WTC11 (cell line): ENCODE measurements at regions not wholly inside any gene's neighbourhood (a gene's known extent, or its start where the extent isn't known, plus 50 kb on each side); places are given as distances from the start of the nearest gene placed in this dataset.

ENCODE experiments used
- FOXJ3 ChIP-seq: sonication (generic); formaldehyde crosslinking; IDR thresholded peaks from 2 replicates; pipeline ENCODE4 v1.9.0; 2021; ENCODE audit warnings: missing genetic modification reagents, mild to moderate bottlenecking, borderline replicate concordance
- NR3C1 ChIP-seq: sonication (generic); formaldehyde crosslinking; conservative IDR thresholded peaks from 2 replicates; pipeline ENCODE4 v1.8.1; 2023; ENCODE audit warnings: low read depth, mild to moderate bottlenecking, missing genetic modification reagents
- ZNF317 ChIP-seq: sonication (generic); formaldehyde crosslinking; IDR thresholded peaks from 2 replicates; pipeline ENCODE4 v1.8.1; 2023; ENCODE audit warnings: low read depth, mild to moderate bottlenecking, moderate library complexity, missing genetic modification reagents, borderline replicate concordance
- TF ChIP-seq, protein P1 (sequence below): sonication (generic); formaldehyde crosslinking; IDR thresholded peaks from 2 replicates; pipeline ENCODE4 v1.8.1; 2022; ENCODE audit warnings: low read depth, missing genetic modification reagents, borderline replicate concordance
- TF ChIP-seq, protein P2 (sequence below): fragments of 200-600 bp; IDR thresholded peaks from 2 replicates; pipeline ENCODE4 v1.8.0; 2022; ENCODE audit warnings: antibody characterized with exemption
- TF ChIP-seq, protein P3 (sequence below): sonication (generic); formaldehyde crosslinking; IDR thresholded peaks from 2 replicates; pipeline ENCODE4 v1.8.1; 2023; ENCODE audit warnings: mild to moderate bottlenecking, missing genetic modification reagents
- TF ChIP-seq, protein P4 (sequence below): sonication (generic); formaldehyde crosslinking; IDR thresholded peaks from 2 replicates; pipeline ENCODE4 v1.8.0; 2022; ENCODE audit warnings: missing genetic modification reagents

- TF ChIP-seq, protein P1, sequence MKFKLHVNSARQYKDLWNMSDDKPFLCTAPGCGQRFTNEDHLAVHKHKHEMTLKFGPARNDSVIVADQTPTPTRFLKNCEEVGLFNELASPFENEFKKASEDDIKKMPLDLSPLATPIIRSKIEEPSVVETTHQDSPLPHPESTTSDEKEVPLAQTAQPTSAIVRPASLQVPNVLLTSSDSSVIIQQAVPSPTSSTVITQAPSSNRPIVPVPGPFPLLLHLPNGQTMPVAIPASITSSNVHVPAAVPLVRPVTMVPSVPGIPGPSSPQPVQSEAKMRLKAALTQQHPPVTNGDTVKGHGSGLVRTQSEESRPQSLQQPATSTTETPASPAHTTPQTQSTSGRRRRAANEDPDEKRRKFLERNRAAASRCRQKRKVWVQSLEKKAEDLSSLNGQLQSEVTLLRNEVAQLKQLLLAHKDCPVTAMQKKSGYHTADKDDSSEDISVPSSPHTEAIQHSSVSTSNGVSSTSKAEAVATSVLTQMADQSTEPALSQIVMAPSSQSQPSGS = no peak
- TF ChIP-seq, protein P2, sequence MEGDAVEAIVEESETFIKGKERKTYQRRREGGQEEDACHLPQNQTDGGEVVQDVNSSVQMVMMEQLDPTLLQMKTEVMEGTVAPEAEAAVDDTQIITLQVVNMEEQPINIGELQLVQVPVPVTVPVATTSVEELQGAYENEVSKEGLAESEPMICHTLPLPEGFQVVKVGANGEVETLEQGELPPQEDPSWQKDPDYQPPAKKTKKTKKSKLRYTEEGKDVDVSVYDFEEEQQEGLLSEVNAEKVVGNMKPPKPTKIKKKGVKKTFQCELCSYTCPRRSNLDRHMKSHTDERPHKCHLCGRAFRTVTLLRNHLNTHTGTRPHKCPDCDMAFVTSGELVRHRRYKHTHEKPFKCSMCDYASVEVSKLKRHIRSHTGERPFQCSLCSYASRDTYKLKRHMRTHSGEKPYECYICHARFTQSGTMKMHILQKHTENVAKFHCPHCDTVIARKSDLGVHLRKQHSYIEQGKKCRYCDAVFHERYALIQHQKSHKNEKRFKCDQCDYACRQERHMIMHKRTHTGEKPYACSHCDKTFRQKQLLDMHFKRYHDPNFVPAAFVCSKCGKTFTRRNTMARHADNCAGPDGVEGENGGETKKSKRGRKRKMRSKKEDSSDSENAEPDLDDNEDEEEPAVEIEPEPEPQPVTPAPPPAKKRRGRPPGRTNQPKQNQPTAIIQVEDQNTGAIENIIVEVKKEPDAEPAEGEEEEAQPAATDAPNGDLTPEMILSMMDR = no peak
- TF ChIP-seq, protein P3, sequence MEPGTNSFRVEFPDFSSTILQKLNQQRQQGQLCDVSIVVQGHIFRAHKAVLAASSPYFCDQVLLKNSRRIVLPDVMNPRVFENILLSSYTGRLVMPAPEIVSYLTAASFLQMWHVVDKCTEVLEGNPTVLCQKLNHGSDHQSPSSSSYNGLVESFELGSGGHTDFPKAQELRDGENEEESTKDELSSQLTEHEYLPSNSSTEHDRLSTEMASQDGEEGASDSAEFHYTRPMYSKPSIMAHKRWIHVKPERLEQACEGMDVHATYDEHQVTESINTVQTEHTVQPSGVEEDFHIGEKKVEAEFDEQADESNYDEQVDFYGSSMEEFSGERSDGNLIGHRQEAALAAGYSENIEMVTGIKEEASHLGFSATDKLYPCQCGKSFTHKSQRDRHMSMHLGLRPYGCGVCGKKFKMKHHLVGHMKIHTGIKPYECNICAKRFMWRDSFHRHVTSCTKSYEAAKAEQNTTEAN (CRISPR knock-in tag) = no peak
- TF ChIP-seq FOXJ3 (CRISPR knock-in tag) (no peak), ZNF317 (CRISPR knock-in tag) (no peak), NR3C1 (CRISPR knock-in tag) (no peak)
- TF ChIP-seq, protein P4, sequence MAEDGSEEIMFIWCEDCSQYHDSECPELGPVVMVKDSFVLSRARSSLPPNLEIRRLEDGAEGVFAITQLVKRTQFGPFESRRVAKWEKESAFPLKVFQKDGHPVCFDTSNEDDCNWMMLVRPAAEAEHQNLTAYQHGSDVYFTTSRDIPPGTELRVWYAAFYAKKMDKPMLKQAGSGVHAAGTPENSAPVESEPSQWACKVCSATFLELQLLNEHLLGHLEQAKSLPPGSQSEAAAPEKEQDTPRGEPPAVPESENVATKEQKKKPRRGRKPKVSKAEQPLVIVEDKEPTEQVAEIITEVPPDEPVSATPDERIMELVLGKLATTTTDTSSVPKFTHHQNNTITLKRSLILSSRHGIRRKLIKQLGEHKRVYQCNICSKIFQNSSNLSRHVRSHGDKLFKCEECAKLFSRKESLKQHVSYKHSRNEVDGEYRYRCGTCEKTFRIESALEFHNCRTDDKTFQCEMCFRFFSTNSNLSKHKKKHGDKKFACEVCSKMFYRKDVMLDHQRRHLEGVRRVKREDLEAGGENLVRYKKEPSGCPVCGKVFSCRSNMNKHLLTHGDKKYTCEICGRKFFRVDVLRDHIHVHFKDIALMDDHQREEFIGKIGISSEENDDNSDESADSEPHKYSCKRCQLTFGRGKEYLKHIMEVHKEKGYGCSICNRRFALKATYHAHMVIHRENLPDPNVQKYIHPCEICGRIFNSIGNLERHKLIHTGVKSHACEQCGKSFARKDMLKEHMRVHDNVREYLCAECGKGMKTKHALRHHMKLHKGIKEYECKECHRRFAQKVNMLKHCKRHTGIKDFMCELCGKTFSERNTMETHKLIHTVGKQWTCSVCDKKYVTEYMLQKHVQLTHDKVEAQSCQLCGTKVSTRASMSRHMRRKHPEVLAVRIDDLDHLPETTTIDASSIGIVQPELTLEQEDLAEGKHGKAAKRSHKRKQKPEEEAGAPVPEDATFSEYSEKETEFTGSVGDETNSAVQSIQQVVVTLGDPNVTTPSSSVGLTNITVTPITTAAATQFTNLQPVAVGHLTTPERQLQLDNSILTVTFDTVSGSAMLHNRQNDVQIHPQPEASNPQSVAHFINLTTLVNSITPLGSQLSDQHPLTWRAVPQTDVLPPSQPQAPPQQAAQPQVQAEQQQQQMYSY (CRISPR knock-in tag) = no peak
These were observed 349.8 kb upstream of the KLHL4 start for GRCh38 chrX:87167841-87168240.
